Epidermal melanocyte (primary cell): ENCODE measurements at regions not wholly inside any gene's neighbourhood (a gene's known extent, or its start where the extent isn't known, plus 50 kb on each side); places are given as distances from the start of the nearest gene placed in this dataset.
"Not testable (repeated sequence)": the region's sequence is repeated elsewhere in the genome, so short reads cannot be mapped to it uniquely, and the experiment has no call there.

Experiments
- DNase-seq: peaks from one replicate; pipeline ENCODE4 v3.0.0; 2011; ENCODE audit warnings: low spot score; ENCODE audit not compliant: insufficient read length

GRCh38 chr2:87600961-87601360 is 146.9 kb upstream of the PLGLB2 start:
- not testable (repeated sequence) for DNase-seq

- not testable (repeated sequence) for DNase-seq
Measured at GRCh38 chr2:87602118-87602517, 145.8 kb upstream of the PLGLB2 start.

GRCh38 chr2:87602728-87603127 is 145.2 kb upstream of the PLGLB2 start:
- not testable (repeated sequence) for DNase-seq

- DNase-seq, result not testable (repeated sequence)
Measured at GRCh38 chr2:87603418-87604278, 144.2 kb upstream of the PLGLB2 start.

GRCh38 chr2:87604279-87604818 is 143.5 kb upstream of the PLGLB2 start:
- not testable (repeated sequence) for DNase-seq

GRCh38 chr2:87604980-87605379 is 142.9 kb upstream of the PLGLB2 start:
- not testable (repeated sequence) for DNase-seq

GRCh38 chr2:87608377-87609166 is 139.3 kb upstream of the PLGLB2 start:
- not testable (repeated sequence) for DNase-seq

GRCh38 chr2:87610974-87611373 is 136.9 kb upstream of the PLGLB2 start:
- not testable (repeated sequence) for DNase-seq

GRCh38 chr2:87611416-87611815 is 136.5 kb upstream of the PLGLB2 start:
- DNase-seq, result not testable (repeated sequence)

GRCh38 chr2:87611956-87612355 is 135.9 kb upstream of the PLGLB2 start:
- not testable (repeated sequence) for DNase-seq

- DNase-seq, result not testable (repeated sequence)
Measured at GRCh38 chr2:87614829-87615434, 133.0 kb upstream of the PLGLB2 start.

- not testable (repeated sequence) for DNase-seq
Measured at GRCh38 chr2:87619121-87619520, 128.8 kb upstream of the PLGLB2 start.

GRCh38 chr2:87621139-87621538 is 126.7 kb upstream of the PLGLB2 start:
- not testable (repeated sequence) for DNase-seq

- DNase-seq, result not testable (repeated sequence)
Measured at GRCh38 chr2:87622720-87623119, 125.2 kb upstream of the PLGLB2 start.

- not testable (repeated sequence) for DNase-seq
Measured at GRCh38 chr2:87629491-87630458, 118.1 kb upstream of the PLGLB2 start.

GRCh38 chr2:87630892-87631291 is 117.0 kb upstream of the PLGLB2 start:
- DNase-seq, result not testable (repeated sequence)

GRCh38 chr2:87631402-87631801 is 116.5 kb upstream of the PLGLB2 start:
- not testable (repeated sequence) for DNase-seq

GRCh38 chr2:87633287-87633963 is 114.5 kb upstream of the PLGLB2 start:
- not testable (repeated sequence) for DNase-seq

- not testable (repeated sequence) for DNase-seq
Measured at GRCh38 chr2:87634106-87634505, 113.8 kb upstream of the PLGLB2 start.
